Panc1 (cell line): ENCODE measurements at regions not wholly inside any gene's neighbourhood (a gene's known extent, or its start where the extent isn't known, plus 50 kb on each side); places are given as distances from the start of the nearest gene placed in this dataset.

Experiments used
- POLR2AphosphoS5 ChIP-seq: IDR thresholded peaks from 2 replicates; pipeline ENCODE4 v1.6.1; 2012; ENCODE audit warnings: mild to moderate bottlenecking, low read depth, low read length, moderate library complexity
- REST ChIP-seq, 2 experiments: IDR thresholded peaks; 2 replicates each; pipeline ENCODE4 v1.6.1; 2011 to 2012; ENCODE audit warnings: low read depth in 2 of 2, control low read depth in 1 of 2, low read length in 1 of 2, mild to moderate bottlenecking in 1 of 2, moderate library complexity in 1 of 2; ENCODE audit not compliant: insufficient read depth in 1 of 2
- TCF7L2 ChIP-seq: IDR thresholded peaks from 2 replicates; pipeline ENCODE4 v1.6.1; 2011; ENCODE audit warnings: mild to moderate bottlenecking, low read depth, low read length, inconsistent platforms
- TF ChIP-seq, protein P1 (sequence below): fragments of 450-650 bp; IDR thresholded peaks from 2 replicates; pipeline ENCODE4 v1.5.1; 2017; ENCODE audit warnings: mild to moderate bottlenecking

DNA sequence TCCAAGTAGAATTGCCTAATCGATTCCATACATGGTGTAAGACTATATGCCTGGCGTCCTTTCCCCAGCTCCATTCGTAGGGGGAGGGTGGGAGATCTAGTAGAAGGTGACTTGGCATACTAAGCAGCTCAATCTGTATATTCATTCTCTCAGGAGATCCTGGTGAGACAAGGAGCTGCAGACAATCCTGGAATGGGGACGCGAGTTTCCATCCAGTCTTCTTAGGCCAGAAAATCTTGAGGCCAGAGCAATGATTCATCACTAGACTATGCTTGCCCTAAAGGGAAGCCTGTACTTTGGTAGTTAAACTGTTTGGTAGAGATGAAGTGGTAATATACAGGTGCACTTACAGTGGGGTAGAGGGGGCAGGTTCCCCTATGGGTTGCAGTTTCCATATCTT, 468.7 kb downstream of the ADGRL2 start:
- TF ChIP-seq, protein P1, sequence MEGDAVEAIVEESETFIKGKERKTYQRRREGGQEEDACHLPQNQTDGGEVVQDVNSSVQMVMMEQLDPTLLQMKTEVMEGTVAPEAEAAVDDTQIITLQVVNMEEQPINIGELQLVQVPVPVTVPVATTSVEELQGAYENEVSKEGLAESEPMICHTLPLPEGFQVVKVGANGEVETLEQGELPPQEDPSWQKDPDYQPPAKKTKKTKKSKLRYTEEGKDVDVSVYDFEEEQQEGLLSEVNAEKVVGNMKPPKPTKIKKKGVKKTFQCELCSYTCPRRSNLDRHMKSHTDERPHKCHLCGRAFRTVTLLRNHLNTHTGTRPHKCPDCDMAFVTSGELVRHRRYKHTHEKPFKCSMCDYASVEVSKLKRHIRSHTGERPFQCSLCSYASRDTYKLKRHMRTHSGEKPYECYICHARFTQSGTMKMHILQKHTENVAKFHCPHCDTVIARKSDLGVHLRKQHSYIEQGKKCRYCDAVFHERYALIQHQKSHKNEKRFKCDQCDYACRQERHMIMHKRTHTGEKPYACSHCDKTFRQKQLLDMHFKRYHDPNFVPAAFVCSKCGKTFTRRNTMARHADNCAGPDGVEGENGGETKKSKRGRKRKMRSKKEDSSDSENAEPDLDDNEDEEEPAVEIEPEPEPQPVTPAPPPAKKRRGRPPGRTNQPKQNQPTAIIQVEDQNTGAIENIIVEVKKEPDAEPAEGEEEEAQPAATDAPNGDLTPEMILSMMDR: no peak
- TF ChIP-seq POLR2AphosphoS5 (no peak), TCF7L2 (no peak), REST (IDR thresholded peaks at IDR 0.05; ENCODE audit: insufficient read depth in 1 of 2, low read depth in 2 of 2, low read length in 1 of 2) (no peak)
